Fibroblast of villous mesenchyme (primary cell): ENCODE measurements at regions not wholly inside any gene's neighbourhood (a gene's known extent, or its start where the extent isn't known, plus 50 kb on each side); places are given as distances from the start of the nearest gene placed in this dataset.

Source experiments
- DNase-seq: peaks from one replicate; pipeline ENCODE4 v3.0.0-alpha.2; 2010; ENCODE audit warnings: low read depth
- H3K4me3 ChIP-seq: 2 replicates; pipeline ENCODE4 v1.5.1; 2011; ENCODE audit warnings: low read depth, mild to moderate bottlenecking, low read length
- CTCF ChIP-seq: IDR thresholded peaks from 2 replicates; pipeline ENCODE4 v1.5.1; 2012; ENCODE audit warnings: low read depth, mild to moderate bottlenecking, low read length; ENCODE audit not compliant: insufficient read depth

- peak; percentile 90 for DNase-seq
- no peak overlapping the region for H3K4me3 ChIP-seq
- no peak for TF ChIP-seq CTCF
Observed at GRCh38 chr3:64340641-64341101, 115.4 kb upstream of the PRICKLE2 start.

- no peak for DNase-seq
- no peak for TF ChIP-seq CTCF
- no peak overlapping the region for H3K4me3 ChIP-seq
Observed at GRCh38 chr3:64336488-64336887, 111.2 kb upstream of the PRICKLE2 start.

DNA sequence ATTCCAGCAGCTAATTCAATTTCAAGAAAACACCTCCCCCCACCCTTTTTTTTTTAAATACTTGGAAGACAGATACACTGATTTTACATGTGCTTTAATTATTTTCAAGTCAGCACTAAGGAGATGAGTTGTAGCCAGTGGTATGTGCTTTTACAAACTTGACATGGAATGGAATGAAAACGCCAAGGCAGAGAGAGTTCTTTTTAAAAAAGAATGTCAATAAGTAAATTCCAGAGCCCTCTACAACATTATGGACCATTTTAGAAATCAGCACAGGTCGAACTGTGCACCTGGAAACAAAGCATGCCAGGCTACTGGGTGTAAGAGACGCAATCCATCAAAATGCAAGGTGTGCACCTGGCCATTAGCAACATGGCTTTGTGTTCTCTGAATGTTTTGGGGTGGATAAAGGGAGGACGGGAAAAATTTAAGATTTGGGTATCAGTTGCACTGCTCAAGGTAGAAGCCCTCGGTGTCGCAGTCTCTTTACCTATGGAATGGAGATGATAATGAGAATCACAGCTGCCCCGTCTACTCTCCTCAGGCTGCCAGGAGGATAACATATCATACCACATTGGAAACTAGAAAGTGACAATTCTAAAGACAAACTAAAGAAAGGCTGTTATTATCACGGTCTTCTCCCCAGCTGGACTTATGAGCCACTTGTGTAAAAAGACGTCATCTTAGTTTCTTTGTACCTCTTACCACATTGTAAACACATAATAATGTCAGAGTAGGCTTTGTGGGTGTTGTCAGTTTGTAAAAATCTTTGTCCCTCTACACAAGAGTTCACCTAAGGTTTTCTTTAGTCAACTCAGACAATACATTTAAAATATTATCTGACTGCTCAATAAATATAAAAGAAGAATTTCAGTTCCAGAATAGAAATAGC is 107.4 kb upstream of the PRICKLE2 start:
- no peak overlapping the region for H3K4me3 ChIP-seq
- DNase-seq, result peak; percentile 65
- no peak for TF ChIP-seq CTCF

- no peak for DNase-seq
- no peak for TF ChIP-seq CTCF
- H3K4me3 ChIP-seq, result no peak overlapping the region
Observed at GRCh38 chr3:64331605-64332004, 106.3 kb upstream of the PRICKLE2 start.

DNA sequence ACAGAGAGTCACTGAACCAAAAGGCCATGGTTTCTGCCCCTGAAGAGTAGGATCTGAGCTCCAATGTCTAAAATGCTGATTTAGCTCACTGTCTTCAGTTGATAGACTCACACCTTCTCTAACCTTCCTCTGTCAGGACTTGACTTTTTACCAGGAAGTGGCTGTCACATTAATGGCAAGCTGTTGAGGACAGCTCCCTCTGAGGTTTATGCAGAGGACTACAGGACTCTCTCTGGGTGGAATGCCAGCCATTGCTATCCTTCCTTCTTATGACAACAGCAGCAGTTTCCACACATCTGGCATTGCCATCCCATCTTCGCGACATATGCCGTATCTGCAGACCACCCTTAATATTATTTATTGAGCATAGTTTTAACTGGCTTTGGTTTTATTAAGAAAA is 103.8 kb upstream of the PRICKLE2 start:
- TF ChIP-seq CTCF, result peak; percentile 18
- H3K4me3 ChIP-seq, result no peak overlapping the region
- no peak for DNase-seq

- DNase-seq, result peak; percentile 82
- no peak for TF ChIP-seq CTCF
- no peak overlapping the region for H3K4me3 ChIP-seq
Observed at GRCh38 chr3:64327100-64327804, 102.0 kb upstream of the PRICKLE2 start.
